ENCODE measurements at regions not wholly inside any gene's neighbourhood (a gene's known extent, or its start where the extent isn't known, plus 50 kb on each side); places are given as distances from the start of the nearest gene placed in this dataset.

- TF ChIP-seq, protein P1, sequence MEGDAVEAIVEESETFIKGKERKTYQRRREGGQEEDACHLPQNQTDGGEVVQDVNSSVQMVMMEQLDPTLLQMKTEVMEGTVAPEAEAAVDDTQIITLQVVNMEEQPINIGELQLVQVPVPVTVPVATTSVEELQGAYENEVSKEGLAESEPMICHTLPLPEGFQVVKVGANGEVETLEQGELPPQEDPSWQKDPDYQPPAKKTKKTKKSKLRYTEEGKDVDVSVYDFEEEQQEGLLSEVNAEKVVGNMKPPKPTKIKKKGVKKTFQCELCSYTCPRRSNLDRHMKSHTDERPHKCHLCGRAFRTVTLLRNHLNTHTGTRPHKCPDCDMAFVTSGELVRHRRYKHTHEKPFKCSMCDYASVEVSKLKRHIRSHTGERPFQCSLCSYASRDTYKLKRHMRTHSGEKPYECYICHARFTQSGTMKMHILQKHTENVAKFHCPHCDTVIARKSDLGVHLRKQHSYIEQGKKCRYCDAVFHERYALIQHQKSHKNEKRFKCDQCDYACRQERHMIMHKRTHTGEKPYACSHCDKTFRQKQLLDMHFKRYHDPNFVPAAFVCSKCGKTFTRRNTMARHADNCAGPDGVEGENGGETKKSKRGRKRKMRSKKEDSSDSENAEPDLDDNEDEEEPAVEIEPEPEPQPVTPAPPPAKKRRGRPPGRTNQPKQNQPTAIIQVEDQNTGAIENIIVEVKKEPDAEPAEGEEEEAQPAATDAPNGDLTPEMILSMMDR (optimal IDR thresholded peaks at IDR 0.05 in 1 of 3, IDR thresholded peaks at IDR 0.05 in 1 of 3, conservative IDR thresholded peaks at IDR 0.05 in 1 of 3; ENCODE audit: extremely low read depth in 1 of 3, insufficient read depth in 2 of 3, low read length in 3 of 3) = no peak
- no peak for TF ChIP-seq EZH2 (IDR thresholded peaks at IDR 0.05; ENCODE audit: low read length)
Measured at GRCh38 chr10:121281576-121281975, 316.7 kb downstream of the FGFR2 start.
